Ishikawa (cell line): ENCODE measurements at regions not wholly inside any gene's neighbourhood (a gene's known extent, or its start where the extent isn't known, plus 50 kb on each side); places are given as distances from the start of the nearest gene placed in this dataset.

Experiments
- CREB1 ChIP-seq: IDR thresholded peaks from 2 replicates; pipeline ENCODE4 v1.6.1; 2012; ENCODE audit warnings: low read depth
- MAX ChIP-seq: IDR thresholded peaks from 2 replicates; pipeline ENCODE4 v1.6.1; 2012
- NFIC ChIP-seq: IDR thresholded peaks from 2 replicates; pipeline ENCODE4 v1.6.1; 2012
- RAD21 ChIP-seq: IDR thresholded peaks from 2 replicates; pipeline ENCODE4 v1.6.1; 2012; ENCODE audit warnings: low read depth
- REST ChIP-seq: IDR thresholded peaks from 2 replicates; pipeline ENCODE4 v1.6.1; 2012; ENCODE audit warnings: low read depth, mild to moderate bottlenecking
- TAF1 ChIP-seq: IDR thresholded peaks from 2 replicates; pipeline ENCODE4 v1.6.1; 2012; ENCODE audit warnings: low read depth, mild to moderate bottlenecking
- TEAD4 ChIP-seq: IDR thresholded peaks from 2 replicates; pipeline ENCODE4 v1.6.1; 2012
- YY1 ChIP-seq: IDR thresholded peaks from 2 replicates; pipeline ENCODE4 v1.6.1; 2012; ENCODE audit warnings: low read depth

GRCh38 chr3:187889601-187890404 is 144.5 kb upstream of the BCL6 start:
- TF ChIP-seq CREB1 (no peak), YY1 (no peak), NFIC (no peak), MAX (peak; percentile 38; the same call in 1 of the 2 replicates), RAD21 (no peak), REST (no peak), TAF1 (no peak), TEAD4 (no peak)
